K562 (cell line): ENCODE measurements at regions not wholly inside any gene's neighbourhood (a gene's known extent, or its start where the extent isn't known, plus 50 kb on each side); places are given as distances from the start of the nearest gene placed in this dataset.

Source experiments
- BACH1 ChIP-seq: fragments of 200-800 bp; sonication (Bioruptor generic); IDR thresholded peaks from 2 replicates; pipeline ENCODE4 v1.6.1; 2016; ENCODE audit warnings: missing genetic modification characterization, missing compliant biosample characterization
- DACH1 ChIP-seq: fragments of 450-650 bp; IDR thresholded peaks from 2 replicates; pipeline ENCODE4 v1.6.1; 2018; ENCODE audit not compliant: partially characterized antibody
- EP300 ChIP-seq: IDR thresholded peaks from 2 replicates; pipeline ENCODE4 v1.6.1; 2012; ENCODE audit warnings: low read length, improper control_type of control experiment
- KLF6 ChIP-seq: fragments of 250-450 bp; sonication (Bioruptor Pico); IDR thresholded peaks from 2 replicates; pipeline ENCODE4 v1.4.0; 2020; ENCODE audit warnings: mild to moderate bottlenecking, moderate library complexity, borderline replicate concordance
- MAFF ChIP-seq: IDR thresholded peaks from 2 replicates; pipeline ENCODE4 v1.6.1; 2012; ENCODE audit warnings: low read length, improper control_type of control experiment
- NBN ChIP-seq: fragments of 450-650 bp; IDR thresholded peaks from 2 replicates; pipeline ENCODE4 v1.6.1; 2016; ENCODE audit warnings: low read depth, mild to moderate bottlenecking
- SMARCE1 ChIP-seq: fragments of 450-650 bp; IDR thresholded peaks from 2 replicates; pipeline ENCODE4 v1.7.1; 2016; ENCODE audit warnings: mild to moderate bottlenecking
- TBL1XR1 ChIP-seq, 2 experiments: IDR thresholded peaks; 2 replicates each; pipeline ENCODE4 v1.6.1; 2012; ENCODE audit warnings: improper control_type of control experiment in 2 of 2, low read length in 2 of 2, mild to moderate bottlenecking in 1 of 2
- YY1 ChIP-seq, 3 experiments: IDR thresholded peaks; 2 replicates each; pipeline ENCODE4 v1.6.1; 2011; ENCODE audit warnings: low read length in 2 of 3, mild to moderate bottlenecking in 2 of 3, moderate library complexity in 2 of 3, borderline replicate concordance in 1 of 3, control low read depth in 1 of 3, low read depth in 1 of 3; ENCODE audit not compliant: insufficient read depth in 3 of 3, insufficient replicate concordance in 2 of 3, control insufficient read depth in 1 of 3, insufficient read length in 1 of 3; ENCODE audit errors: extremely low read depth in 1 of 3
- ZEB2 ChIP-seq: fragments of 450-650 bp; IDR thresholded peaks from 2 replicates; pipeline ENCODE4 v1.6.1; 2016
- ZNF609 ChIP-seq: sonication (generic); formaldehyde crosslinking; IDR thresholded peaks from 2 replicates; pipeline ENCODE4 v1.8.1; 2023; ENCODE audit warnings: missing genetic modification reagents, mild to moderate bottlenecking, borderline replicate concordance
- ZNF766 ChIP-seq: fragments of 200-800 bp; sonication (Bioruptor generic); conservative IDR thresholded peaks from 2 replicates; pipeline ENCODE4 v1.6.1; 2016; ENCODE audit warnings: missing genetic modification characterization, missing compliant biosample characterization
- TF ChIP-seq, protein P1 (sequence below): IDR thresholded peaks from 2 replicates; pipeline ENCODE4 v1.6.1; 2012; ENCODE audit warnings: low read depth, low read length, improper control_type of control experiment, borderline replicate concordance
- TF ChIP-seq, protein P2 (sequence below): fragments of 450-650 bp; IDR thresholded peaks from 2 replicates; pipeline ENCODE4 v1.6.1; 2016; ENCODE audit warnings: low read depth, mild to moderate bottlenecking, moderate library complexity
- TF ChIP-seq, protein P3 (sequence below): IDR thresholded peaks from 2 replicates; pipeline ENCODE4 v1.6.1; 2016; ENCODE audit warnings: missing genetic modification characterization, missing compliant biosample characterization
- TF ChIP-seq, protein P4 (sequence below): fragments of 450-650 bp; IDR thresholded peaks from 2 replicates; pipeline ENCODE4 v1.6.1; 2016; ENCODE audit warnings: missing biosample characterization, missing genetic modification characterization
- TF ChIP-seq, protein P5 (sequence below): fragments of 250-450 bp; sonication (Bioruptor Pico); IDR thresholded peaks from 2 replicates; pipeline ENCODE4 v1.8.0; 2022; ENCODE audit warnings: inconsistent platforms, mild to moderate bottlenecking, moderate library complexity, borderline replicate concordance

DNA sequence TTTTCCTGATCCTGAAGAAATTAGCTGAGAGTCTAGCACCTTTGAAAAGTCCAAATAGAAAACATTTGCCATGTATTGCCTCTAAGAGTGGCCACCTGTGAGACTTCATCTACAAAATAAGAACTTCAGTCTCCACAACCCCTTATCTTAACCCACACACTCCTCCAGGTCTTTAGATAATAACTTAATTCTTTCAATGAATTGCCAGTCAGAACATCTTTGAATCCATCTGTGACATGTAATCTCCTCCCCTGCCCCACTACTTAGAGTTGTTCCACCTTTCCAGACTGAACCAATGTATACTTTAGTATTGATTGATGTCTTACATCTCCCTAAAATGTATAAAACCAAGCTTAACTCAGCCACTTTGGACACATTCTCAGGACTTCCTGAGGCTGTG lies 84.4 kb upstream of the FAM171A1 start (continued):
- TF ChIP-seq, protein P1, sequence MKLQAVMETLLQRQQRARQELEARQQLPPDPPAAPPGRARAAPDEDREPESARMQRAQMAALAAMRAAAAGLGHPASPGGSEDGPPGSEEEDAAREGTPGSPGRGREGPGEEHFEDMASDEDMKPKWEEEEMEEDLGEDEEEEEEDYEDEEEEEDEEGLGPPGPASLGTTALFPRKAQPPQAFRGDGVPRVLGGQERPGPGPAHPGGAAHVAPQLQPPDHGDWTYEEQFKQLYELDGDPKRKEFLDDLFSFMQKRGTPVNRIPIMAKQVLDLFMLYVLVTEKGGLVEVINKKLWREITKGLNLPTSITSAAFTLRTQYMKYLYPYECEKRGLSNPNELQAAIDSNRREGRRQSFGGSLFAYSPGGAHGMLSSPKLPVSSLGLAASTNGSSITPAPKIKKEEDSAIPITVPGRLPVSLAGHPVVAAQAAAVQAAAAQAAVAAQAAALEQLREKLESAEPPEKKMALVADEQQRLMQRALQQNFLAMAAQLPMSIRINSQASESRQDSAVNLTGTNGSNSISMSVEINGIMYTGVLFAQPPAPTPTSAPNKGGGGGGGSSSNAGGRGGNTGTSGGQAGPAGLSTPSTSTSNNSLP, result peak; percentile 68; the same call in 1 of the 2 replicates
- TF ChIP-seq TBL1XR1 (IDR thresholded peaks at IDR 0.05; ENCODE audit: low read length in 2 of 2), result peak in 1 of 2 experiments; percentile 57; a peak in 1 of 4 replicates
- no peak for TF ChIP-seq DACH1
- TF ChIP-seq ZNF609 (CRISPR knock-in tag), result no peak
- TF ChIP-seq, protein P2, sequence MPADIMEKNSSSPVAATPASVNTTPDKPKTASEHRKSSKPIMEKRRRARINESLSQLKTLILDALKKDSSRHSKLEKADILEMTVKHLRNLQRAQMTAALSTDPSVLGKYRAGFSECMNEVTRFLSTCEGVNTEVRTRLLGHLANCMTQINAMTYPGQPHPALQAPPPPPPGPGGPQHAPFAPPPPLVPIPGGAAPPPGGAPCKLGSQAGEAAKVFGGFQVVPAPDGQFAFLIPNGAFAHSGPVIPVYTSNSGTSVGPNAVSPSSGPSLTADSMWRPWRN, result 0 out of 2 replicates have a peak, but pooled peaks have one; percentile 35
- peak; percentile 66; the same call in 1 of the 2 replicates for TF ChIP-seq SMARCE1
- no peak for TF ChIP-seq NBN
- TF ChIP-seq ZNF766 (CRISPR knock-in tag), result peak; percentile 62
- 0 out of 2 replicates have a peak, but pooled peaks have one; percentile 29 for TF ChIP-seq KLF6 (CRISPR knock-in tag)
- TF ChIP-seq YY1 (IDR thresholded peaks at IDR 0.05; ENCODE audit: borderline replicate concordance in 1 of 3, control insufficient read depth in 1 of 3, extremely low read depth in 1 of 3, insufficient read depth in 3 of 3, insufficient read length in 1 of 3, insufficient replicate concordance in 2 of 3, low read depth in 1 of 3, low read length in 2 of 3), result no peak
- TF ChIP-seq, protein P3, sequence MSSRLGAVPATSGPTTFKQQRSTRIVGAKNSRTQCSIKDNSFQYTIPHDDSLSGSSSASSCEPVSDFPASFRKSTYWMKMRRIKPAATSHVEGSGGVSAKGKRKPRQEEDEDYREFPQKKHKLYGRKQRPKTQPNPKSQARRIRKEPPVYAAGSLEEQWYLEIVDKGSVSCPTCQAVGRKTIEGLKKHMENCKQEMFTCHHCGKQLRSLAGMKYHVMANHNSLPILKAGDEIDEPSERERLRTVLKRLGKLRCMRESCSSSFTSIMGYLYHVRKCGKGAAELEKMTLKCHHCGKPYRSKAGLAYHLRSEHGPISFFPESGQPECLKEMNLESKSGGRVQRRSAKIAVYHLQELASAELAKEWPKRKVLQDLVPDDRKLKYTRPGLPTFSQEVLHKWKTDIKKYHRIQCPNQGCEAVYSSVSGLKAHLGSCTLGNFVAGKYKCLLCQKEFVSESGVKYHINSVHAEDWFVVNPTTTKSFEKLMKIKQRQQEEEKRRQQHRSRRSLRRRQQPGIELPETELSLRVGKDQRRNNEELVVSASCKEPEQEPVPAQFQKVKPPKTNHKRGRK (tag), result no peak
- peak; percentile 73 for TF ChIP-seq EP300
- TF ChIP-seq BACH1, result no peak
- TF ChIP-seq ZEB2, result peak; percentile 69; the same call in 1 of the 2 replicates
- TF ChIP-seq MAFF, result no peak
- TF ChIP-seq, protein P4, sequence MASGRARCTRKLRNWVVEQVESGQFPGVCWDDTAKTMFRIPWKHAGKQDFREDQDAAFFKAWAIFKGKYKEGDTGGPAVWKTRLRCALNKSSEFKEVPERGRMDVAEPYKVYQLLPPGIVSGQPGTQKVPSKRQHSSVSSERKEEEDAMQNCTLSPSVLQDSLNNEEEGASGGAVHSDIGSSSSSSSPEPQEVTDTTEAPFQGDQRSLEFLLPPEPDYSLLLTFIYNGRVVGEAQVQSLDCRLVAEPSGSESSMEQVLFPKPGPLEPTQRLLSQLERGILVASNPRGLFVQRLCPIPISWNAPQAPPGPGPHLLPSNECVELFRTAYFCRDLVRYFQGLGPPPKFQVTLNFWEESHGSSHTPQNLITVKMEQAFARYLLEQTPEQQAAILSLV (tag), result no peak
- TF ChIP-seq, protein P5, sequence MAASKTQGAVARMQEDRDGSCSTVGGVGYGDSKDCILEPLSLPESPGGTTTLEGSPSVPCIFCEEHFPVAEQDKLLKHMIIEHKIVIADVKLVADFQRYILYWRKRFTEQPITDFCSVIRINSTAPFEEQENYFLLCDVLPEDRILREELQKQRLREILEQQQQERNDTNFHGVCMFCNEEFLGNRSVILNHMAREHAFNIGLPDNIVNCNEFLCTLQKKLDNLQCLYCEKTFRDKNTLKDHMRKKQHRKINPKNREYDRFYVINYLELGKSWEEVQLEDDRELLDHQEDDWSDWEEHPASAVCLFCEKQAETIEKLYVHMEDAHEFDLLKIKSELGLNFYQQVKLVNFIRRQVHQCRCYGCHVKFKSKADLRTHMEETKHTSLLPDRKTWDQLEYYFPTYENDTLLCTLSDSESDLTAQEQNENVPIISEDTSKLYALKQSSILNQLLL (CRISPR knock-in tag), result no peak
